TTC549 (cell line): ENCODE measurements at regions not wholly inside any gene's neighbourhood (a gene's known extent, or its start where the extent isn't known, plus 50 kb on each side); places are given as distances from the start of the nearest gene placed in this dataset.

ENCODE experiments used
- FAIRE-seq: peaks from 2 replicates; lab custom pipeline; 2012; peaks lifted over from hg19 to GRCh38; lab: Jason Lieb, UNC

DNA sequence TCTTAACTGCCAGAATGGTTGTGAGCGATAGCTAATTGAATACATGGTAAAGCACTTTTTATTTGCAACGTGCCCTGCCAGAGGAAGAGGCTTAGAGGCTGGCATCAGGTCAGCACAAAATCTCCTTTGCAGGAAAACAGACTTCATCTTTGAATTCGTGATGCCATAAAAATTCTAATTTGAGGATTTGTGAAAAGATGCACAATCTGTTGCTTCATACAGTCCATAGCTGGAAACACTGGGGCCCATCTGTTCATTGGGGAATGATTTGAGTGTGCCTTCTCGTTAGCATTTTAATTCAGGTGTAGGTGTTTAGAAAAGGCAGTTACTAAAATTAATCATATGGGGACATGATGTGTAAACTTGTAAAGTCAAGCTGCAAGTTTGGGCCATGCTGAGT, 876.0 kb downstream of the SLC4A3 start:
- no peak for FAIRE-seq

DNA sequence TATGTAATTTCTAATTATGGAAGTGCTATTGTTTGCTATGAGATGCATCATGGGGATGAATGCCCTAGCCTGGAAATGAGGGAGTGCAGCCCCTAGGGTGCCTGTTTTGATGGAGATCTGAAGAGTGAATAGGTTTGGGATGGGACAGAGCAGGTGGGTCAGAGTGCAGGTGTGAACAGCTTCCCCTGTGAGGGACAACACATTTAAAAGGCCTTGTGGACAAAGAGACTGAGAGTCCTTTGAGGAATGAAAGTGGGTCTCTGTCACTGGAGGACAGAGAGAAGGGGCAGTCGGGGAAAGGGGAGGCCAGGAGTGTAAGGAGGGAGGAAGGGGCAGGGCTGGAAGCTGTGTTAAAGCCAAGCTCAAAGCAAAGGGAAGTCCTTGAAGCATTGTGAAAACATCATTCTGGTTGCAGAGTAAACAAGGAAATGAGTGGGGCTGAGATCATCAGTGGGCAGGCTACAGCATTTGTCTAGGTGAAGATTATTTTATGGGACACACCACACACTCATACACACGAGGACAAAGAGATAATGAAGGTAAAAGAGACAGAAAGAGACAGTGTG, 877.6 kb downstream of the SLC4A3 start:
- FAIRE-seq, result no peak

DNA sequence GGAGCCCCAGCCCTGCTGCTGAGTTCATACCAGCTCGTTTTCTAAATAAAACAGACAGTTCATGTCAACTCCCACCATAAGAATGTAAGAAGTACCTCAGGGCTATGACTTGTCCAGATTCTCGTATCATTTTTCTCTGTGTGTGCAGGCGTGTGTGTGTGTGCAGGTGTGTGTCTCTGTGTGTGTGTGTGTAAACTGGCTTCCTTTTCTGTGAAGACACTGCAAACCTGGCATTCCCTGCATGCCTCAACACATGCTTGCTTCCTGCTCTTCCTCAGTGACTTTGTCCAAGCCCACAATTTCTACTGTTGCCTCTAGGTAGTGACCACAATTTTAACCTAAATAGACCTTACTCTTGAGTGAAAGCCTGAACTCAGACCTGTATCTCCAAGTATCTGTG, 879.0 kb downstream of the SLC4A3 start:
- FAIRE-seq, result no peak

DNA sequence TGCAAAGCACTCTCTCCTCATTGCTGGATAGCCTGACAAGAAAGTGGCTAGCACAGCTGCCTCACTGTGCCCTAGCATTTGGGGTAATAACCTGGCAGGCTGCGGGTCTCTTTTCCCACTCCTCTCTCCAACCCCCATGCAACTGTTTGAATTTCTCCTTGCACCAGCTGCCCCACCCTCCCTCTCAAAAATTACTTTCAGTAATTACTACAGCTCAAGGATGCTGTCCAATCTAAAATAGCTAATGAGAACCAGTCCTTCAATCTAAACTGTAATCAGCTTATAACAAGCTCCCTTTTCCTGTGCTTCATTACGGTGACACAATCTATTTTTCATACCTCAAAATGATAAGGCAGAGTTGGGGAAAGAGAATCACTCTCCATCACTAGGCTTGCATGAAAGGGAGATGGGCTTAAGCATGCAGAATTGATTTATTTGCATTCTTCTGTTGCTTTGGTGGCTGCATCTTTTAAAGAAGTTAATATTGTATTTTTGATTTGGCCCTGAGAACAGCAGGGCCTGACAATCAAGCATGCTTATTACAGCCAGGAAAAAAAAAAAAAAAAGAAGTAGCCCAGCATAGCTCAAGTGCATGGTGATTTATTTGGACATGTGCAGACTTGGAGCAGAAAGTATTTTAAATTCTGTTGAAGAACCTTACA, 881.8 kb downstream of the SLC4A3 start:
- FAIRE-seq, result no peak

DNA sequence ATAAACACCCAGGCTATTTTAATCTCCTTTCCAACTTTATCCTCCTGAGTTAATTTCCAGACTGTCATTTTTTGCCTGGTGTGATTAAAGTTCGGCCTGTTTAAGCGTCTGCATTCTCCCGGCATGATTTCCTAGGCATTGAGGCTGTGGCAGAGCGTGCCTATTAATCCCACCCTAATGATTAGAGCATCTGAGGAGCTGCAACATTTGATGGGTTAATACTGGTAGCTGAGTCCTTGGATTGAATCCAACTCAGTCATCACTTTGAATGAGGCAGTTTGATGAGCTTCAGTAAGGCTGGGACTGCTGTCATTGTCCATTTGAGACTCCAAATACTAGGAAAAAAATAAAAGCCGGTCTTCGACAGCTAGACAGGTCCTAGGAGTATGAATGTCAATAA, 882.5 kb downstream of the SLC4A3 start:
- FAIRE-seq, result no peak

DNA sequence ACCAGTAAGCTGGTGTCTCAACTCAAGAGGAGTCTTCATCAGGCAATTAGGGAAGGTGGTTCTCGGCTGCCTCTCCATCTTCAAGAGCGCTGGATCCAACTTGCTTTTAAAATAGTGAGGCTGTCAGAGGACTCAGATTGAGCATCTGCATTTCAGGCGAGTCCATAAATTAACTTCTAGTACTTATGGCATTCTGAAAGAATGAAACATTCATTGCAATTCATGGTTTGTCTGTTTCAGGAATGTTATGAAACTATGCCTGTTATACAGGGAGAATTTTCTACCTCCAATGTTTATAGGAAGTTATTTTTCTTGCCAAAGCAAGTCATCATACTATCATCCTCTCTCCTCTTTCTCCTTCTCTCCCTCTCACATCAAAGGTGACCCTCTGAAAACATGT, 883.2 kb downstream of the SLC4A3 start:
- no peak for FAIRE-seq

DNA sequence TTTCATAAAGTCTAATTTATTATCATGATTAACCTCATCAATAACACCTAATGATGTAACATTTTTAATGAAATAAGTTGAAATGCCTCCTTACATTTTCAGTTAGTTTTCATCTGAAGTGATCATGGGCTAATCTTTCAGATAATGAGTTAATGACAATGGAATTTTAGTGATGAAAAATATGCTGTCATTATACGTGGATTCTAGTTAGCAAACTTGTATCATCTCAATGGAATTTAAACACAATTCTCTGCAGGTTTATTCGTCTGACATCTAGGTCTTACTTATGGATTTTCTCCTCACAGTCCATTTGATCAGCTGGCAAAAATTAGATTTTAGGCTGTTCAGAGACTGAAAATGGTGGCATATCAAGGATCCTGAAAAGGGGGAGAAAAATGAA, 885.0 kb downstream of the SLC4A3 start:
- FAIRE-seq, result no peak

DNA sequence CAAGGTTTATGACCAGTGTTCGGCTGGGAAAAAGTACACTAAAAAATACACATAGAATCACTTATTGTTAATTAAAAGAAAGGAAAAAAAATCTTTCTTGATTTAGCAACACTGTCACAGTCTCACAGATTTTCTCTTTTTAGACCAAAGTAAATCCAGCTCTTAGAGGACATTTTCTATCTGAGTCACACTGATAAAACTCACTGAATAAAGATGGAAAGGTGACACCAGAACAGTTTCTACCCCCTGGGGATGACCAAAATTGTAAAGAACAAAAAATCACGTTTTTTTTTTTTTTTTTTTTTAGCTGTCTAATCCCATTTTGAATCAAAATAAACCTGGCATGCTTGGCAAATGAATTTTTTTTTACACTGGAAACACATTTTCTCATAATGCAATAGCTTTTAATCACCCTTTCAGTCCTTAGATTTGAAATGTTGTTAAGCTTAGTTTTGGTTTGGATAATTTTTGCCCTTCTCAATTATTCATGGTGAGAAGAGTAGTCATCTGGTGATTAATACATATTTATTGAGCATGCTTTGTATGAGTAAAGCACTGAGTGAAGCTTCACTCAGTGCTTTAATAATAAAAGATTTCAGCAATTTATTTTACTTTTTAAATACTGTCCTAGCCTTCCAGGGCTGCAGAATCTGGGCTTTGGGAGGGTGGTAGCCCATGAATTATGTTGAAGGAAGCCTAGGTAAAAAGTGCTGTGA, 886.3 kb downstream of the SLC4A3 start:
- no peak for FAIRE-seq

DNA sequence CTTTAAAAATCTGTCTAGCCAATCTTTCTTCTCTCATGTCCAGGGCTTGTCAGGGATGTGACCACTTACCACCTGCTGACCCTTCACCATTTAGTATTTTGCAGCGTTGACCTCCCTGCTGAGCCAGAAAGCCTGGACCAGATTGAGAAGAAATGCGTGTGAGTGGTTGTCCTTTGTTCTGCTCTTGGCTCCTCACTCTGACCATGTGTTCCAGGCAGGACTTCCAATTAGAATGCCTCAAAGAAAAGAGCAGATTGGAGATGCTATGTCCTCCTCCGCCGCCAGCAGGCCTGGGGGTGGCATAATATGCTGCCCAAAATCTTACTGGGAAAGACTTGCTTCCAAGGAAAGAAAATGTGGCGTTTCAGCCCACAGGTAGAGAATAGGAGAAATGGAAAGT, 894.1 kb downstream of the SLC4A3 start:
- FAIRE-seq, result no peak

DNA sequence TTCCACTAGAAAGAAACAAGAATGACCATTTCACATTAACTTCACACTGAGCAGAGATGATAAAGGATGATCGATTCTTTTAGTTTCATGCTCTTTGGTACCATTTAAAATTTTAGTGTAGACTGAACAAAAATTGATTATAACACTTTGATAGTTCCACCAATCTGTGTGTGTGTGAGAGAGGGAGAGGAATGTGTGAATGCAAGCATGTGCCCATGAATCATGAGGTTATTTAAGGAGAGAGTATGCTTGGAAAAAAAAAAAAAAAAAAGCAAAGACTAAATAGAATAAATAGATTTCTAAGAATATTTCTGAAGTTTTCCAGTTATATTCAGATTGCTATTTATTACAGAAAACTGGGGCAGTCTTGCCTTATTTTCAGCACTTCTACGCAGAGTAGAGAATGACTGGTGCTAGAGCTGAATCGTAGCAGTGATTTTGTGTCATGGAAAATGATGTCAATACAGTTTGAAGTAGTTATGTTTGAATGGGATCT, 900.8 kb downstream of the SLC4A3 start:
- no peak for FAIRE-seq

DNA sequence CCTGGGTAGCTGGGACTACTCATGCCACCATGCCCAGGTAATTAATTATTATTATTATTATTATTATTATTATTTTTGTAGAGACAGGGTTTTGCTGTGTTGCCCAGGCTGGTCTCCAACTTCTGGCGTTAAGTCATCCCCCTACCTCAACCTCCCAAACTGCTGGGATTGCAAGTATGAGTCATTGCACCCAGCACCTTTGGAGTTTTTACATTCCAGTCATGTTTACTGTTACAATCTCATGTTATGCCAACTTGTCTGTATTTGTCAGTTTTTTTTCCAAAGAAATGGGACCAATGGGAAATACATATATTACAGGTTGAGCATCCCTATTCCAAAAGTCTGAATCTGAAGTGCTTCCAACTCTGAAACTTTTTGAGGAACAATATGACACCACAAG, 903.8 kb downstream of the SLC4A3 start:
- FAIRE-seq, result no peak

DNA sequence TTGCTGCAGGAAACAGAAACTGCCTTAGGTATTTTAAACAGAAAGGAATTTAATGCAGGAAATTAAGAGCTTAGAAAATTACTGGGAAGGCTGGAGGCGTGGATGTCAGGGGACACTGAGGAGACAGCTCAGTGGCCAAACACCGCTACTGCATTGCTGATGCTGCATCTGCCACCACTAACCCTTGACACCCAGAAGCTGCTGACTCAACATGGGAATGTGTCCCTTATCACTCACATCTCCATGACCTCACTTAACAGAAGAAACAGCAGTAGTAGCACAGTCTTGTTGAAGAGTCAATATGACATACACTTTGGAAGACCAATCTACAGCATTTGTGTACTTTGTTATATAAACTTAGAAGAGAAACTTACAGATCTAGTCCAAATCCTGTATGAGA, 906.1 kb downstream of the SLC4A3 start:
- FAIRE-seq, result no peak

DNA sequence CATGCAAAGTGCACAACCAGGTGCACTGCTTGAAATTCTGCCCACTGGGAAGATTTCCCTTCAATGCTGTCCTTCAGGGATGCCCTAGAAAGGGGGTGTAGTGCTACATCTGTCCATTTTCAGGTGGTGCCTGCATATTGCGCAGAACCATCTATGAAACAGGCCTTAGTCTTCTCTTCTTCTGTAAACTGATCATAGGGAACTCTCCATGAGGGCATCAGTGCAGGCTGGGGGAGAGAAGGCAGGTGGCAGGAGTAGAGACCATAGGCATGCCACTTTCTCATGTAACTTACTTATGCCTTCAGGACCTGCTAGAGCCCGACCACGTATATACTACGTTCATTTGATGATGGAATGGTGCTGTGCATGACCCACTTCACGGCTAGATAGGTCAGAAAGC, 912.1 kb downstream of the SLC4A3 start:
- no peak for FAIRE-seq

DNA sequence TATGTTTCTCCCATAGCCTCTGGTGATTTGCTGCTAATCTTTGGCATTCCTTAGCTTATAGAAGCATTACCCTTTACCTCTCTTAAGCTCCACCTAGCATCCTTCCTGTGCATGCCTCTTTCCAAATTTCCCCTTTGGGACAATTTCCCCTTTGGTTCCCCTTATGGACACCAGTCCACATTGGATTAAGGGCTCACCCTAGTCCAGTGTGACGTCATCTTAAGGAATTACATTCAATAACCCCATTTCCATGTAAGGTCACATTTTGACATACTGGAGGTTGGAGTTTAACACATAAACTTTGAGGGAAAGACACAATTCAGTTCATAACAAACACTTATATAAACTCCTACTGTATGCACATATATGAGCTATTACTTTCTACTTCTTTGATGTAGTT, 916.6 kb downstream of the SLC4A3 start:
- no peak for FAIRE-seq

DNA sequence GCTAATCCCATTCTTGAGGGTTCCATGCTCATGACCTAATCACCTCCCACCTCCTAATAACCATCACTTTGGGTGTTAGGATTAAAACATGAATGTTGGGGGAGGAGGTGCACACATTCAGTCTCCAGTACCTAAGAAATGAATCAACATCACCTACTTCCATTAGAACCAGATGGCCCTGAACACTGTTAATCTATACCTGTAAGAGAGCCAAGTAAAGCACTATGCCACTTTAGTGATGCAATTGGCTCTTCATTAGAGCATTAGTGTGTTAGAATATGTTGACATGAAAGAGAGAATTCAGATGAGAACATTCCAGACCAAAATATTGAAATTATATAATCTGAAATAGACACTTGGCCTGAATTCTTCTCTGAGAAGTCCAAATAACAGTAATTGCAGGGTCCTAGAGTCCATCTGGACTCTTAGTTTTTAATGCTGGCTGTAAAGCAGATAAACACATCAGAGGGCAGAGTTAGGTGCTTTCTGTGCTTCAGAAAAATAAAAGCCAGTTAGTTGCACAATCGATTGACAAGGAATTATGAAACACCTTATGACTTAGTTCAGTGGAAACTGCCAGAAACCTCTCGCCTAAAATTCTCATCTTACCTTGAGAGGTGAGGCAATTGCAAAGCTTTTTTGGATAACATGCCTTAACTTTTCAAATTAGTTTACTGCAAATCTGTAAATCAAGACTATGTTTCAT, 923.7 kb downstream of the SLC4A3 start:
- no peak for FAIRE-seq

DNA sequence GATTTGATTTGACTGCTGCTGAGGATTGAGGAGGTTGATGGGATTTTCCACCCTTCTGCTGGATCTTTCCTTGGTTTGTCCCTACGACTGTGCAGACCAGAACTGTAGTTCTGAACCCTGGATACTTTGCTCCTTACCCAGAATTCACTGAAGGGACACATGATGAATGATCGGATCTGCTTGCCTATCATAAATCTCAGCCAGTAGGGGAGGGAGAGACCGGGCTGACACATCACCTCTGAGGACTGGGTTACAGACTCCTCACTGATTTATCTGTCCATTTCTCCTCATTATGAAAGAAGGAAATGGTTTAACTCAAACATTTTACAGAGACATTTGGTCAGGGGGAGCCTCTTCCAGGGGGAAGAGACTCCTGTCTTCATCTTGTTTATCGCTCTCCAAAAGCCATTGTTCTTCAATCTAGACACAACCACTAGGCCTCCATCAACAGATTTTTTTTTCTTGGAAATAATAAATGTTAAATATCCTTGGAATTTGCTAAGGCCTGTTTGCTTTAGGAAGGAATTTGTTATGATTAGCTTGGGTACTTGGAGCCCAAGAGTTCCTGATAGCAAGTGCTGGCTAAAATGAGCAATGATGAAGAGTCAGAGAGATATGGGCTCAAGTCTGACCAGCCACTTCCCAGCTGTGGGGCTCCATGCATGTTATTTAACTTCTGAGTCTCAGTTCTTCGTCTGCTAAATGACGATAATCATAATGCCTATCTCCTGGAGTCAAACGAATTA, 925.5 kb downstream of the SLC4A3 start:
- no peak for FAIRE-seq

DNA sequence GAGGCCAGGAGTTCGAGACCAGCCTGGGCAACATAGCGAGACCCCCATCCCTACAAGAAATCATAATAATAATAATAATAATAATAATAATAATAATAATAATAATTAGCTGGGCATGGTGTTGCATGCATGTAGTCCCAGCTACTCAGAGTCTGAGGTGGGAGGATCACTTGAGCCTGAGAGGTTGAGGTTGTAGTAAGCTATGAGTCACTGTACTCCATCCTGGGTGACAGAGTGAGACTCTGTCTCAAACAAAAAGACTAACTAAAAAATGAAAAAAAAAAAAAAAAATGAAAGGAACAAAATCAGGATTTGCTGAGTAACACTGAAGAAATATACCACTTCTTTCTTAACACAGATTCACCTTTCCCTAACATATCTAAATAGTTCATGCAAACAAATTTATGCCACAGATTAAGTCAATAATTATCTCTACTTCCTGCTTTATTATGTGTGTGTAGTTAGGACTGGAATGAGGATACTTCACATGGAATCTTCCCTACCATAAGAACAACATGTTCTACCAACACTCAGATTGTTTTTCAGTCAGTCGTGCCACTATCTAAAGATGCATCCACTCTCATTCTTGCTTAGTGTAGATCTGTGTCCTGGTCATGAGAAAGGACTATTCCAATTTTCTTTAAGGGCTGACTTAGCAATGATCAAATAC, 928.7 kb downstream of the SLC4A3 start:
- no peak for FAIRE-seq

DNA sequence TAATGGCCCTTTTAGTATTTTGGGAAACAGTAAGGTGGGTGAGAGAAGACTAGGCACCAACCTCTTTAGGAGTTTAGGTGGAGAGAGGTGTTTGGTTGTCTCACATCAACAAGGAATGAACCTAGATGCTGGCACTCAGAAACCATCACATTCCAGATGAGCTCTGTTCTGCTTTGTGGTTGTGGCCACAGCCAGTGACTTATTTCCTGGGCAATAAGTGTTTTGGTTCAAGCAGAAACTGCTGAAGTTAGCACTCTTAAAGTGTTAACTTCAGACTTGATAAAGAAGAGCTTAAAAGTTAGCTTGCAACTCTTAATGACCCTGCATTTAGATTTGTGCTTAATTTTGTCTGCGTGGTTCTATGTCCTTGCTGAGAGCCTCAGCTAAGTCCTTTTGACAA, 929.2 kb downstream of the SLC4A3 start:
- FAIRE-seq, result no peak

DNA sequence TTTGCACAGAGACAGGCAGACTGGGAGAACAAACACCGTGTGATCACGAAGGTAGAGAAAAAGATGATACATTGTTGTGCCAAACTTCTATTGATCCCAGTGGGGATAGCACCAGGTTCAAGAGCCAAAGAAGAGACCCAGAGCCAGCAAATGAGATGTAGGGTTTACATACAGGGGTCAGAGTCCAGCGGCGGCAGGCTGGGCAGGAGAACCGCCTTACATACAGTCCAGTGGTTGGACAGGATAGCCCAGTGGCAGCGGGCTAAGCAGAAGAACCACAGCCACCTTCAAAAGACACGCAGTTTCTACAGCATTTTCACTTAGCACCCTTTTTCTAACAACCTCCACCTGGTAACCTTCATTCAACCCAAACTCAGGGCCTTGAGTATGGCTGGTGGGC, 932.8 kb downstream of the SLC4A3 start:
- FAIRE-seq, result no peak

DNA sequence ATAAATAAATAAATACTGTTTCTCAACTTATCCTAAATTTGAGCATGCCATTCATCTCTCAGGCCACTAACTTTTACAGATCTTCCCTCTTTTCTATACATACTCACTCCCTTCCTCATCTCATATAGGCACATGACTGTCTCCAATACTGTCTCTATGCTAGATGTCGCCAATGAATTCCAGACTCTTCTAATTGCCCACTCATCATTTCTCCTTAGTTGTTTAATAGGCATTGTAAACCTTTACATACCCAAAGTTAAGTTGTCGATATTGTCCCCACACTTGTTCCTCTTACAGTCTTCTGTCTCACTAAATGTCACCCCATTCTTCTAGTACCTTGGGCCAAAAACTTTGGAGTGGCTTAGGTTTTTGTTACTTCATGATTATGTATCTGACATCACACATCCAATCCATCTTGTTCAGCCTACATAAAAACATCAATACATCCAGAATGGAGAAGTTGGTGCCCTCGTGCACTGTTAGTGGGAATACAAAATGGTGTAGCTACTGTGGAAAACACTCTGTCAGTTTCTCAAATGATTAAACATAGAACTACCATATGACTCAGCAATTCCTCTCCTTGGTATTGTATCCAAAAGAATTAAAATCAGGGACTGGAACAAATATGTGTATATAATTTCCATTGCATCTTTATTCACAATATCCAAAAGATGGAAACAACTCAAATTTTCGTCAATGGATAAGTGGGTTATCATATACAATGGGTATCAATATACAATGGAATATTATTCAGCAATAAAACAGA, 935.1 kb downstream of the SLC4A3 start:
- FAIRE-seq, result no peak

DNA sequence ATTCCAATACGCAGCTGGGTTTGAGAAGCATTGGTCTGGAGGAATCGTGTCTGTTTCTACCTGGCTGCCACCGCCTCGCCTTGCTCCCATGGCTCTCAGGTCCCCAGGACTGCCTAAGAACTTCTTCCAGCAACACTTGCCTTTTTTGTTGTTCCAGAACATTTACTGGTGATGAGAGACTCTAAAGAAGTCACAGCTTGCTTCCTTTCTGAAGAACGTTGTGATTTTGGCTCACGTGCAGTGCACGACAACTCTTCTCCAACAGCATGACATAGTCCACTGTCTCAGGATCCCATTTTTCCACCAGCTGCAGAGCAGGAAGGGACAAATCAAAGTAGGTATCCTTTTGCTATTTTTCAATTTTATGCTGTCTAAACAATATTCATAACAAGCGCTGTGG, 940.9 kb downstream of the SLC4A3 start:
- no peak for FAIRE-seq
